ENCODE measurements at regions not wholly inside any gene's neighbourhood (a gene's known extent, or its start where the extent isn't known, plus 50 kb on each side); places are given as distances from the start of the nearest gene placed in this dataset.

GRCh38 chr4:152037435-152037834 is 276.6 kb upstream of the GATB start:
- DNase-seq (ENCODE audit: low read depth), result no peak
- no peak overlapping the region for H3K4me3 ChIP-seq (ENCODE audit: low read depth, low read length)
- TF ChIP-seq MYC (IDR thresholded peaks at IDR 0.05; ENCODE audit: low read depth, low read length) (no peak), POLR2A (IDR thresholded peaks at IDR 0.05; ENCODE audit: extremely low read depth, insufficient read length) (no peak), CTCF (IDR thresholded peaks at IDR 0.05; ENCODE audit: low read depth, low read length) (no peak)
- TF ChIP-seq, protein P1, sequence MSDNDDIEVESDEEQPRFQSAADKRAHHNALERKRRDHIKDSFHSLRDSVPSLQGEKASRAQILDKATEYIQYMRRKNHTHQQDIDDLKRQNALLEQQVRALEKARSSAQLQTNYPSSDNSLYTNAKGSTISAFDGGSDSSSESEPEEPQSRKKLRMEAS (IDR thresholded peaks at IDR 0.05; ENCODE audit: low read depth, low read length), result no peak

DNA sequence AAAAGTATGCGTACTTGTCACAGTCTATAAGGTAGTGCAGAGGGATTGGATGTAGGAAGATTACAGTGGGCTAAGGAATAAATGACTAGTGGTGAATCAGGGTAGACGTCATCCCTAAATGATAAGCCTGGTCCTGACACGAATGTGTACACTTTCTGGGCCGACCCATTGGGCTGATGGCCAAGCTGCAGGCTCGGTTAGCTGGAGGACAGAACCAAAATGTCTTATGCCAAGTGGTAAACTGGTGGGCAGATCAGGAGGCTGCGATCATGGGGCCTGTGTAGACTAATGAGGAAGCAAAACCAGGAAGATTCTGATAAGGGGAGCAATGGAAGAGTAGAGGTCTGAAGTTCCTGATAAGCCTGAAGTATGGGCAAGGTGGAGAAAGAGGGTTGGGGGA is 272.8 kb upstream of the GATB start:
- no peak for DNase-seq (ENCODE audit: low read depth)
- no peak for TF ChIP-seq MYC (IDR thresholded peaks at IDR 0.05; ENCODE audit: low read depth, low read length)
- no peak for TF ChIP-seq CTCF (IDR thresholded peaks at IDR 0.05; ENCODE audit: low read depth, low read length)
- no peak for TF ChIP-seq POLR2A (IDR thresholded peaks at IDR 0.05; ENCODE audit: extremely low read depth, insufficient read length)
- TF ChIP-seq, protein P1 (IDR thresholded peaks at IDR 0.05; ENCODE audit: low read depth, low read length), result no peak
- H3K4me3 ChIP-seq (ENCODE audit: low read depth, low read length), result no peak overlapping the region

GRCh38 chr4:152032722-152033131 is 271.9 kb upstream of the GATB start:
- TF ChIP-seq, protein P1 (IDR thresholded peaks at IDR 0.05; ENCODE audit: low read depth, low read length), result no peak
- TF ChIP-seq CTCF (IDR thresholded peaks at IDR 0.05; ENCODE audit: low read depth, low read length) (no peak), MYC (IDR thresholded peaks at IDR 0.05; ENCODE audit: low read depth, low read length) (no peak)
- H3K4me3 ChIP-seq (ENCODE audit: low read depth, low read length), result no peak overlapping the region
- no peak for DNase-seq (ENCODE audit: low read depth)

DNA sequence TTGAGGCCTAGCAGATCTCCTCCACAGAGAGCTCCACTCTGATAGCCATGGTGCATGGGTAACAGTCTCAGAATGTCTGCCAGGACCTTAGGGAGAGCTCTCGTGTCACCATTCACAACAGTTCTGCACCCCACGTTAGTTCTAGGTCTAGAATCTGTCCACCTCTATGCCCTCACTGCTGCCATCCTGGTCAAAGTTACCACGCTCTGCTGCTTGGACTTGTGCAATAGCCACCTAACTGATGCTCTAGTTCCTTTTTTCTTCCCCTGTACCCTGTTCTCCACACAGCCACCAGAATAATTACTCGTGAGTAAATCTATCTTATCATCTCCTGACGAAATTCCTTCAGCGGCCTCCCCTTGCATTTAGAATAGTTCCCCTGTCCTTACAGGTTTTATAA is 268.8 kb upstream of the GATB start:
- TF ChIP-seq POLR2A (IDR thresholded peaks at IDR 0.05; ENCODE audit: extremely low read depth, insufficient read length), result no peak
- TF ChIP-seq, protein P1 (IDR thresholded peaks at IDR 0.05; ENCODE audit: low read depth, low read length), result no peak
- TF ChIP-seq CTCF (IDR thresholded peaks at IDR 0.05; ENCODE audit: low read depth, low read length), result no peak
- TF ChIP-seq MYC (IDR thresholded peaks at IDR 0.05; ENCODE audit: low read depth, low read length), result no peak
- H3K4me3 ChIP-seq (ENCODE audit: low read depth, low read length), result no peak overlapping the region
- DNase-seq (ENCODE audit: low read depth), result peak; percentile 27

DNA sequence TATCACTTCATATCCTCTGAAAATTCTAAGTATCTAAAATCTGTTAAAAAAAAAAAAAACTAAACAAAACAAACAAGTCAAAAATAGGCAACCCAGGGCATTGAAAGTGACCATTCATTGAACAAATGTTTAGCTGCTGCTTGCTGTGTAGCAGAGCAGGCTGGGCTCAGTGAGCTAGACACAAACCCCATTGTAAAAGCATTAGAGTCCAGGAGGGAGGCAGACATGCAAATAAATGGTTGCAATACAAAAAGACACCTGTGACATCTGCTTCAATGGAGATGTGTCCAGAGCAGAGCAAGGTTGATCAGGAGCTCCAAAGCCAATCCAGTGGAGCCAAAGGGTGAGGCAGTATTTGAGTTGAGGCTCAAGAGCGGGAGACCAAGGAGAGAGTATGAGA is 267.3 kb upstream of the GATB start:
- TF ChIP-seq MYC (IDR thresholded peaks at IDR 0.05; ENCODE audit: low read depth, low read length) (no peak), CTCF (IDR thresholded peaks at IDR 0.05; ENCODE audit: low read depth, low read length) (no peak), POLR2A (IDR thresholded peaks at IDR 0.05; ENCODE audit: extremely low read depth, insufficient read length) (no peak)
- TF ChIP-seq, protein P1 (IDR thresholded peaks at IDR 0.05; ENCODE audit: low read depth, low read length), result no peak
- no peak for DNase-seq (ENCODE audit: low read depth)
- H3K4me3 ChIP-seq (ENCODE audit: low read depth, low read length), result no peak overlapping the region

DNA sequence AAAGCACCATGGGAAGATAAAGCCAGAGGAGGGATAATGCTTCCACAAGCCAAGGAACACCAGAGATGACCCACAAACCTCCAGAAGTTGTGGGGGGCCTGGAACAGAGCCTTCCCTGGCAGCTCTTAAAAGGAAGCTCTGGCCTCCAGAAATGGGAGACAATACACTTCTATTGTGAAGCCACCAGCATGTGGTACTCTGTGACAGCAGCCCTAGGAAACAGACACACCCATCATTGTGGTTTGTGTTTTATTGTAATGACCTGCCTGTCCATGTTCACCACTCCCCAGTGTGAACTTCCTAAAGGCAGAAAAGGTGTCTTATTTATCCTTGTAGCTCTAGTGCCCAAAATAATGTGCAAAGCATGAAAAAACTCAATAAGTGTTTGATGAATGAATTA is 264.1 kb upstream of the GATB start:
- DNase-seq (ENCODE audit: low read depth), result no peak
- TF ChIP-seq MYC (IDR thresholded peaks at IDR 0.05; ENCODE audit: low read depth, low read length) (no peak), CTCF (IDR thresholded peaks at IDR 0.05; ENCODE audit: low read depth, low read length) (no peak), POLR2A (IDR thresholded peaks at IDR 0.05; ENCODE audit: extremely low read depth, insufficient read length) (no peak)
- TF ChIP-seq, protein P1 (IDR thresholded peaks at IDR 0.05; ENCODE audit: low read depth, low read length), result no peak
- no peak overlapping the region for H3K4me3 ChIP-seq (ENCODE audit: low read depth, low read length)

All from NB4 (cell line).